ENCODE measurements at regions not wholly inside any gene's neighbourhood (a gene's known extent, or its start where the extent isn't known, plus 50 kb on each side); places are given as distances from the start of the nearest gene placed in this dataset.
"Not testable (repeated sequence)": the region's sequence is repeated elsewhere in the genome, so short reads cannot be mapped to it uniquely, and the experiment has no call there.

DNA sequence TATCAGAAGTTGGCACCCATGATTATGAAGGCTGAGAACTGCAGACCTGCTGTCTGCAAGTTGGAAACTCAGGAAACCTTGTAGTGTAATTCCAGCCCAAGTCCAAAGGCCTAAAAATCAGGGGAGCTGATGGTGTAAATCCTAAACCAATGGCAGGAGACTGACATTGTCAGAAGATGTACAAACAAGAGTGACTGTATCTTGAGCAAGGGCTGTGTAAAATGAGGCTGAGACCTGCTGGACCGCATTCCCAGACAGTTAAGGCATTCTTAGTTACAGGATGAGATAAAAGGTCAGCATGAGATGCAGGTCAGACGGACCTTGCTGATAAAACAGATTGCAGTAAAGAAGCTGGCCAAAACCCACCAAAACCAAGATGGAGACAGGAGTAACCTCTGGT lies 147.7 kb downstream of the COG6 start:
- DNase-seq (ENCODE audit: extremely low read depth, low read depth): no peak

DNA sequence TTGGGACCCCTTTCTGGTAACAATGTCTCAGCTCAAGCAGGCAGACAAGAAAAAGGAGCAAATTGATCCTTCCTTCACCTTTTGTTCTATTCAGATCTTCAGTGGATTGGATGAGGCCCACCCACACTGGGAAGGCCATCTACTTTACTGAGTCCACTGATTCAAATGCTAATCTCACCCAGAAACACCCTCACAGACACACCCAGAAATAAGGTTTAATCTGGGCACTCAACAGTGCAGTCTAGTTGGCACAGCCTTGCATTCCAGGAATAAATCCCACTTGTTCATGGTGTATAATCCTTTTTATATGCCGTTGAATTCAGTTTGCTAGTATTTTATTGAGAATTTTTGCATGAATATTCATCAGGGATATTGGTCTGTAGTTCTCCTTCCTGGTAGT lies 148.4 kb downstream of the COG6 start:
- DNase-seq (ENCODE audit: extremely low read depth, low read depth): no peak

DNA sequence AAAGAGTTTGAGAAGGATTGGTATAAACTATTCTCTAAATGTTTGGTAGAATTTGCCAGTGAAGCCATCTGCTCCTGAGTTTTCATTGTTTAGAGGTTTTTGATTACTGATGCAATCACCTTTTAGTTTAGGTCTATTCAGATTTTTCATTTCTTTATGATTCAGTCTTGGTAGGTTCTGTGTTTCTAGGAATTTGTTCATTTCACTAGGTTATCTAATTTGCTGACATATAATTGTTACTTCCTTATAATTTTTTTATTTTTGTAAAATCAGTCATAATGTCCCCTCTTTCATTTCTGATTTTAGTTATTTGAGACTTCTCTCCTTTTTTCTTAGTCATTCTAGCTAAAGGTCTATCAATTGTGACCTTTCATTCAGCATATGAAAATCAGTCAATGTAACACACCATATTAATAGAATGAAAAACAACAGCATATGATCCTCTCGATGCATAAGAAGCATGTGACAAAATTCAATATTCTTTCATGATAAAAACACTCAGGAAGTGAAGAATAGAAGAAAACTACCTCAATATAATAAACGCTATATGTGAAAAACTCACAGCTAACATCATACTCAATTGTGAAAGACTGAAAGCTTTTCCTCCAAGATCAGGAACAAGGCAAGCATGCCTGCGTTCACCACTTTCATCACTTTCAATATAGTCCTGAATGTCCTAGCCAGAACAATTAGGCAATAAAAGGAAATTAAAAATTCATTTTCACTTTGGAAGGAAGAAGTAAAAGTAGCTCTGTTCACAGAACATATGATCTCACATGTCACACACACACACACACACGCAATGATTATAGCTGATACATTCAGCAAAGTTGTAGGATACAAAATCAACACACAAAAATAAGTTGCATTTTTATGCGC lies 149.1 kb downstream of the COG6 start:
- DNase-seq (ENCODE audit: extremely low read depth, low read depth): no peak

DNA sequence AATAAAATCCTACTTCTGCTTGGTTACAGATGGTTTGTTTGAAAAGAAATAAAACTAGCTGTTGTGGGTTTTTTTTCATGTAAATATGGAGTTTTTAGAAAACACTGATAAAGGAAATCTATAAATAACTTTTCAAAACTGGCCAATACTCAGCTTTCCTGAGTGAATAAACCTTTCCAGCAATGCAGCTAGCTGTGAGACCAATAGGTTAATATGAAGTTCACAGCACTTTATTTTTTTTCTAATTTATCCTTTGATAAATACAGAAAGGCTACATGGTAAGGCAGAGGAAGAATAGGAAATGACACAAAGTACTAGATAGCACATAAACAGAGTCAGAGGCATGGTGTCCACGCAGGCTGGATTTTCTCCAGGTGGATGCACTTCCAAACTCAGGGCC lies 154.0 kb downstream of the COG6 start:
- no peak for DNase-seq (ENCODE audit: extremely low read depth, low read depth)

DNA sequence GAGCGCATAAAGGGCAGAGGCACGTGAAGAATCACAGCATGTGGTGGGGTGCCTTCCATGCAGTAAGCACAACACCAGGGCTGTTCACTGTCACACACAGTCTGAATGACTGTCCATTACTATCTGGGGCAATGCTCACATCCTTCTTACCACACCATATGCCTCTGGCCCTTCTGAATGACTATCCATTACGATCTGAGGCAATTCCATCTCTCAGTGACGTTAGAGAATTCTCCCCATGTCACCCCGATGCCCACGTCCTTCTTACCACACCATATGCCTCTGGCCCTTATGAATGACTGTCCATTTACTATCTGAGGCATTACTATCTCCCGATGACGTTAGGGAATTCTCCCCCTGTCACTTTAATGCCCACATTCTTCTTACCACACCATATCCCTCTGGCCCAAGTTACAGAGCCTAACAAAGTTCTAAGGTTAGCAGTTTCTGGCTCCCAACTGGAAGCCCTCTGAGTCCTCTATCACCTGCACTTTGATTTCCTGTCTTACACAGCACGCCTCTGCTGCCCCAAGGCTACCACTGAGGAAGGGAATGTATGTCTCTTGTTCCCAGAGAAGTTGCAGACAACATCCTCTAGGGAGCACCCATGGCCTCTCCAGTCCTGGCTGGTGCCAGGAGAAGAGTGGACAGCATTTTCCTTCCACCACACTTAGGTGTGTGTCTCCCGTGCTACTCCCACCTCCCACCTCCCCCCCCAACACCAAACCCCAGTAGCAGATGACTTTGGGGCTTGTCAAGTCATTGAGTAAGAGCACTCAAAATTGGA lies 154.8 kb downstream of the COG6 start:
- no peak for DNase-seq (ENCODE audit: extremely low read depth, low read depth)

DNA sequence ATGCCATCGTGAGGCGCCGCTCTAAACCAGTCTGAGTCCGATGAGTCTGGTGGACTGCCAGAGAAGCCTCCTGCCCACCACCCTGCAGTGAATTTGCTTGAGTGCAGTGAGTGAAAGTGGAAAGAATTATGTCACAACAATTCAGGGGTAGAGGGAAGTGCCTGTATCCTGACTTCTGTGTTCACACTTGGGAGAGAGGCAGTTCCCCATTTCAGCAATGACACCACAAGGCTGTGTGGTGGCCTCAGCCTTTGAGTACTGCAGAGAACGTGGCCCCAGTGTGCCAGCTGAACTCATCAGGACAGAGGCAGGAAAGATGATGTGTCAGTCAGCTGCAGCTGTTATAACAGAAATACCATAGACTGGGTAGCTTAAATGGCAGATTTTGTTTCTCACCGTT lies 155.6 kb downstream of the COG6 start:
- no peak for DNase-seq (ENCODE audit: extremely low read depth, low read depth)

DNA sequence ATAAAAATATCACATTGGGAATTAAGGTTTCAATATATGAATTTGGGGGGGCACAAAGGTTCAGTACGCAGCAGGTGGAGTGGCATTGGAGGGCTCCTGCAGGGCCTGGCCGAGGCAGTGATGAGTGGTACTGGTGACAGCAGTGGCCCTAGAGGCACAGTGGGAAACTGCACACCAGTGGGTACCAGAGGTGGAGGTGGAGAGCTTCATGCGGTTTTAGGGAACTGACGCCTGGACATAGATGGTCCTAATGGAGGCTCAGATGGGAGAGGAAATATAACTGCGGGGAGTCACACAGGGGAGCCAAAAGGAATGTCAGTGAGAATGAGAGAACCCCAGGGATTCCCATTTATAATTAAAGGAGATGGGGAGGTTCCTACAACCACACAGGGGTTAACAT lies 156.2 kb downstream of the COG6 start:
- DNase-seq (ENCODE audit: extremely low read depth, low read depth): no peak

DNA sequence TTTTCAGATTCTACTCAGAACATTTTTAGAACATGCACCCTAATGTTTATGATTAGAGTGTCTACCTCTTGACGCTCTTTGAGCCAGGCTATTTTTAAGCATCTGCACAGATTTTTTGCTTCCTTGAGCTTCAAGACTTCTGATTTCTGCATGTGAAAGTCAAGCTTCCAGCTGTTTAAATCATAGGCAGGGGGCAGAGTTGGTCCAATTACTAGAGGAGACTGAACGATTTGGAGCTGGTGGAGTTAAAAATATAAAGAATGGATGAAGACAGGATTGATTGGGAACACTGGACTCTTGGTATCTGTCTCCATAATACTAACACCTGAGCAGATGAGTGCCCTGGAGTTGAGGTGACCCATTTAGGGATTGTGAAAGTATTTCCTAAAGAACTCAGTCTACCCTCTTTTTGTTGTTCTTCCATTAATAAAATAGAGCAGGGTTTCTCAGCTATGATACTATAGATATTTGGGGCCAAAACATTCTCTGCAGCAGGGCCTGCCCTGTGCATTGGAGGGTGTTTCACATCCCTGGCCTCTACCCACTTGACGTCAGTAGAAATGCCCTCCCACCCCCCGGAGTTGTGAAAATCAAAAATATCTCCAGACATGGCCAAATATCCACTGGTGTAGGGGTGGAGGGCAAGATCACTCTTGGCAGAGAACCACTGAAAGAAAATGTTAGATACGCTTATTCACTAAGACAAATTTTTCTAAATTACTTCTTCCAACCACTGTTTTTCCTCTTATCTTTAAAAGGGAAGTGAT lies 160.1 kb downstream of the COG6 start:
- DNase-seq (ENCODE audit: extremely low read depth, low read depth): no peak

DNA sequence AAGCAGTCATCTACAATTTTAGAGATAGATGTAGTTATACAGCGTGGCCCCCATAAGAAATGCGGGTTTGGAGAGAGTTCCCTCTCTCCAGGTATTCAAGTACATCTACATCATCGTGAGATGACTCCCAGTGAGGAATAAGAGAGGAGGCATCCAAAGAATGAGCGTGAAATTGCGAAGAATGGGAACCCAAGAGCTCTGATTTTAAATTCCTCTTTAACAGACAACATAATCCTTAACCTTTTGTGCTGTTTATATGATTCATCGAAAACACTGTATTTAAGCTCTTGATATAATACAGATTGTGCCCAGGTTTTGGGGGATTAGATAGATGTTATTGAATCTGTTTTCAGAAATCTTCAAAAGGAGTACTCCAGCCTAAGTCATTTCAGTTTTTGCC lies 161.5 kb downstream of the COG6 start:
- DNase-seq (ENCODE audit: extremely low read depth, low read depth): no peak

DNA sequence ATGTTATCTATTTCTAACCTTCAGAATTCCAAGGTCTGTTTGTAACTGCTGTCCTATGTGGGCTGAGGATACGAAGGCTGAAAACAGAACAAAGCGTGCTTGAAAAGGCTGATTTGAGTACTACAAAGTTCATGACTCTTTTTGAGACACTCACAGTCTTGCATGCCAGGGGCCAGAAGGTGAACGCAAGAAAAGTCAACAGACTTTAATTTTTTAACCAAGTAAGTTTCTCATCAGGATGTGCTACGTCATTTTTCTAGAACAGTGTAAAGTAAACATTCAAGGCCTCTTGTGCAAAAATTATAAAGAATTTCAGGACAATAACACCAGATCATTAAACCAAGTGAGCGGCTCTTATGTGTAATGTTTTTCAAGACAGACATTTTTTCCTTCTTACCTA lies 163.5 kb downstream of the COG6 start:
- no peak for DNase-seq (ENCODE audit: extremely low read depth, low read depth)

DNA sequence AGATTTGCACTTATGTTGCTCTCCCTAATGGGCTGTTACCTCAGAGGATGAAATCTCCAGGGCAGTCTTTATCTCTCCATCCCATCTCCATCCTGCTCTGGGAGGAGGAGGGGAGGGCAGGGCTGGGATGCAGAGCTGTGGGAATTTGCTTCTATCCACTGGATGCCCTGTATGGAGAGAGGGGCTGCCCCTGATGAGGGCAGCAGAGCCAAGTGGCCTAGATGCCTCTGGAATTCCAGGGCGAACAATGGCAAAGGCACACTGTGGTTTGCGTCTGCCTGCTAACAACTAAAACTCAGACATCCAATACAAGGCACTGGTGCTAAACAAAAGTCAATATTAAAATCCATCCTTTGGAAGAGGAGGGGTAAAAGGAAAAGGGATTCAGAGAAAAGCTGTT lies 165.1 kb downstream of the COG6 start:
- DNase-seq (ENCODE audit: extremely low read depth, low read depth): no peak

DNA sequence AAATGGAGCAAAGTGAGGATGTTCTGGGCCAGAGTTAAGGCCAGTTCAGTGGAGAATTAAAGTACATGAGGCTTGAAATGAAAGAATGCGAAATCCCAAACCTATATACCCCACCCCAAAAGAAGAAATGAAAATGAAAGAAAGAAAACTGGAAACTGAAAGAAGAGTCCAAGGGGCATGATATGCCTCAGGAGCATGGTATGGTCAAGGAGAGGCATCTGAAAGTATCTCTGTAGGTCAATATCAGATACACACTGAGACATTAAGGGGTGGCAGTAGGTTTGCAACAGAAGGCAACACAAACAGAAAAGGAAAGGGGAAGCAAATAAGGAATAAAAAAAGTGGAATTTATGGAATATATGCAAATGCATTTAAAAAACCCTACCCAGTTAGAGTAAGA lies 166.5 kb downstream of the COG6 start:
- no peak for DNase-seq (ENCODE audit: extremely low read depth, low read depth)

DNA sequence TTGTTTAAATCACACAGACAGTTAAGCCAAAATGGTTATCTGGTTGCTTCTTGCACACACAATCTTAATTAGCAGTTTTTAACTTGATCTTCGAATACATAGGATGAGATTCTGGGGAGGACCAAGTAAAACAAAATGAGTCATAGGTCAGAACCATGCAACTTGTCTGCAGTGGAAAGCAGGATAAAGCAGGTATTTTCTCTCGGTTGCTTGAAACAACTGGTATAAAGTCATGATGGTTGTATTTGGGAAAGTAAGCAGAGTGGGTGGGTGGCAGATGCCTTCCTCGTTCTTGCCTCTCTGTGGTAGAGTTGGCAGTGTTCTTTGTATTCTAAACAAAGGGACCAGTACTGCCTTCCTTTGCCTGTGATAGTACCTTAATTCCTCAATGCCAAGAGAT lies 167.0 kb downstream of the COG6 start:
- DNase-seq (ENCODE audit: extremely low read depth, low read depth): no peak

DNA sequence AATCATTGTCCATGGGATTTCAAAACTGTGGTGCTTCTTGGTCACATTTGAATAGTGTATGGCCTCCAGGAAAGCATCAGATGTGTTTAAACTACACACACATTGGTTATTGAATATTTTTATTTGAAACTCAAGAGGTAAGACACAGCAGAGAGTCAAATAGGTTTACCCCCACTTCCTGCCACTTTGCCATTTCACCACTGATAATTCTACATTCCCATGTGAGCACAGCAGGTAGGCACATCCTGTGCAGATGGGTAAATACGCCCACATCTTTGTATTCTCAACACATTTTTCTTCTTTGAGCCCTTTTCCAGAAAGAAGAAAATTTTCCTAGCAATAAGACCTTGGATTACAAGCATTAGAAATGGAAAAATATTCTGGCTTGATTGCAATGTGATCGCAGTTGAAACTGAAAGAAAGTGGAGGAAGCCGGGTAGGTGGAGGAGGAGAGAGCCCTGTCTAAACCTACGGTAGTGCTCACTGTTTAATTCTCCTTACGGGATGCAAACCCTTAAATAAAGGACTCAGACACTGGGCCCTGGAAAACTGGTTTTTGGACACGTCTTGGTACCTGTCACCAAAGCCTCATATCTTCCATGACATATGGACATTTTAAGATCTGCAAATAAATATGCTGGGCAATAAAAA lies 167.7 kb downstream of the COG6 start:
- DNase-seq (ENCODE audit: extremely low read depth, low read depth): no peak

DNA sequence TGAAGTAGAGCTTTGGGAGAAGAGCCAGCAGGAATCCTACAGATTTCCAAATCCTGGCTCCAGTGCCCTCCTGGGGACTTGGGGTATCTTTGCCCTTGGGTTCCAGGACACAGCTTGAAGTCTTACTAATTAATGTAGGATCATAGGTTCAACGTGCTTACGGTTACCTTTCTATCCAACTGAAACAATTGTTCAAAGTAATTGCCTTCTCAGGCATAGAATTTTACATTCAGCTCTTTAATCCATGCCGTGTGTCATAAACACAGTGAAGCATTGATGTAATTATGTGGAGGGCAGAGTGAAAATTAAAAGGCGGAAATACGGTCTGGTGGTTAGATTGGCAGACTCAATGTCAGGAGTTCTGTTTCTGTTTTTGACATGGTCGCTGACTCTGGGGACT lies 170.4 kb downstream of the COG6 start:
- no peak for DNase-seq (ENCODE audit: extremely low read depth, low read depth)

DNA sequence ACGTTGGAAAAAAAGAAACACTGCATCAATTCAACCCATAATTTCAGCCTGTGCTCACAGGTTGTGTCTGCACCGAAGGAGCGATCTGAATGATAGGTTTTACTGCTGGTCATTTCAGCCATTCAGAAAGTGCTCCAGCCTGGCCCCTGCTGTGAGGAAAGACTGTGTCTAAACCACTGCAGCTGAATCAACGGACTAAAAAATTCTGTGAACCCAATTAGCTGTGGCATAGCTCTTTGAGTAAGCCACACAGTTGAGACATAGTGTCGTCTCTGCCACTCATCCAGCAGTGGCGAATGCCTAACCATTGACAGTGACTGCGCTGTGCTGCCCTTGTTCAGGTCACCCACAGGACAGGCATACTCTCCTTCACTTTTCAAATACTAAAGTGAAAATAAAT lies 179.8 kb downstream of the COG6 start:
- no peak for DNase-seq (ENCODE audit: extremely low read depth, low read depth)

DNA sequence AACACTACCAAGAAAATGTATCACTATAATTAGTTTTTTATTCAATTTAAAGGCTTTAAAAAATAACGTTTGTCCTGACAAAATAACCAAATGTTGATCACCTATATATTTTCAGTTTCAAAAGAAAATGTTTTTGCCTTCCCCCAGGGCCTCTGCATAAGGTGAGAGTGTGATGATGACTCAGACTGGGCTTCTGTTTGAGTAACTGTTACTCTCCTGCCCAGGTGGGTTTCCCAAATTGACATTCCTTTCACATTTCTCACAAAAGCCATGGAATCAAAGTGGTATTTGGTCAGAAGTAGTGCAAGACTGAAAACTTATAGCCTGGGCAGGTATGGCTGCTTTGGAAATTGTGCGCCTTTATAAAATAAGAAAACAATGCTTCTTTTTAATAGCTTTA lies 180.6 kb downstream of the COG6 start:
- DNase-seq (ENCODE audit: extremely low read depth, low read depth): no peak

DNA sequence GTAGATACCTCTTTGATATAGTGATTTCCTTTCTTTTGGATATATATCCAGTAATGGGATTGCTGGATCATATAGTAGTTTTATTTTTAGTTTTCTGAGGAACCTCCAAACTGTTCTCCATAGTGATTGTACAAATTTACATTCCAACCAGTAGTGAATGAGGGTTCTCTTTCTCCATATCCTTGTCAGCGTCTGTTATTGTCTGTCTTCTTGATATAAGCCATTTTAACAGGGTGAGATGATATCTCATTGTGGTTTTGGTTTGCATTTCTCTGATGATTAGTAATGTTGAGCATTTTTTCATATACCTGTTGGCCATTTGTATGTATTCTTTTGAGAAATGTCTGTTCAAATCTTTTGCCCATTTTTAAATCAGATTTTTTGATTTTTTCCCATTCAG lies 182.4 kb downstream of the COG6 start:
- DNase-seq (ENCODE audit: extremely low read depth, low read depth): not testable (repeated sequence)

DNA sequence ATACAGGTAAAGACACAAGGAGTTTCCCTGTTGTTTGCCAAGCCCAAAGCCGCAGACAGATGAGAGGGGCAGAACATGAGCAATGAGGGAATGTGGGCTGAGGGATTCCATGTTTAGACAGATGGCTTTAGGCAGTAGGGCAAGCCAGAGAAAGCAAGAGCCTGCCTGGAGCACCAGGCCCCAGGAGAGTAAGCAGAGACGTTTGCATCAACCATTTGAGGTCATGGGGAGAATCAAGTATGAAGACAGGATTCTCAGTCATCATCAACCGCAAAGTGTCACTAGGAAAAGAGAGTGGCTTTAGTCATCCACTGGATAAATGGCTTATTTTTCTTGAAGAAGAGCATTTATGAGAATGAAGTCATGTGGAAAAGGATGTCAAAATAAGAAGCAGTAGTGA lies 184.7 kb downstream of the COG6 start:
- no peak for DNase-seq (ENCODE audit: extremely low read depth, low read depth)

DNA sequence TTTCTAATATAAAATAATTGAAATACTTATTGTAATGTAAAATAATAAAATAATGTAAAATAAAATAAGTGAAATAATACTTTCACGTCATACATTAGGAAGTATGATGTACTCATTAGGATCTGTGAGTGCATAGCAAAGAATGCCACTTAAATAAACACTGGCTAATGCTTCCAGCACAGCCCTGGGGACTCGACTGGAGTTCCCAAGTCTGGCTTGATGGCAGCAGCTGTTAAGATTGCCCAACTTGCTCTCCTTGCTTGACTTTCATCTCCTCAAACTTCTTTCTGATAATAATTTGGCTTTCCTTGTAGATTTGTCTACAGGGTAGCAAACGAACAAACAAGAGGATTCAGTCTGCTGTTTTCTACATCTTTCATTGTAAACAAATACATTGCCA lies 191.9 kb downstream of the COG6 start:
- no peak for DNase-seq (ENCODE audit: extremely low read depth, low read depth)

DNA sequence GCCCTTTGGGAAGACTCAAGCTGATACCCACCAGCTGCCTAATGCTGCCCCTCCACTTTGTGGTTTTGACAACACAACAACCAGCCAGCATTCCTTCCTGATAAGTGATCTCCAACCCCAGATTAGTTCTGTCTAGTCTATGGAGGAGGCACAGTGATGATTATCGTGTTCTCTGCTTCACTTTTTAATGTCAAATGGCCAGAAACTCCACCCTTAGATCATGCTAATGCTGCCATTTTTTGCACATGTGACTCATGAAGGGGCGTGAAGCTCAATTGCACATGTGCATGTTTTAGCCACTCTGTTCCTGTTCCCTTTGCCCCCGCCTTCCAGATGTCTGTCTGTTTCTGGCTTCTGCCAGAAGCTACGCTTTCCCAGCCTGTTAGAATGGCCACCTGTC lies 199.8 kb downstream of the COG6 start:
- DNase-seq (ENCODE audit: extremely low read depth, low read depth): no peak
